C4-2B (cell line): ENCODE measurements at regions not wholly inside any gene's neighbourhood (a gene's known extent, or its start where the extent isn't known, plus 50 kb on each side); places are given as distances from the start of the nearest gene placed in this dataset.

Experiments
- H3K27ac ChIP-seq: fragments of 450-650 bp; 2 replicates; pipeline ENCODE4 v1.5.1; 2017
- ZFX ChIP-seq: fragments of 450-650 bp; IDR thresholded peaks from 2 replicates; pipeline ENCODE4 v1.6.1; 2017
- TF ChIP-seq, protein P1 (sequence below): fragments of 450-650 bp; conservative IDR thresholded peaks from 2 replicates; pipeline ENCODE4 v1.5.1; 2017; ENCODE audit warnings: mild to moderate bottlenecking

DNA sequence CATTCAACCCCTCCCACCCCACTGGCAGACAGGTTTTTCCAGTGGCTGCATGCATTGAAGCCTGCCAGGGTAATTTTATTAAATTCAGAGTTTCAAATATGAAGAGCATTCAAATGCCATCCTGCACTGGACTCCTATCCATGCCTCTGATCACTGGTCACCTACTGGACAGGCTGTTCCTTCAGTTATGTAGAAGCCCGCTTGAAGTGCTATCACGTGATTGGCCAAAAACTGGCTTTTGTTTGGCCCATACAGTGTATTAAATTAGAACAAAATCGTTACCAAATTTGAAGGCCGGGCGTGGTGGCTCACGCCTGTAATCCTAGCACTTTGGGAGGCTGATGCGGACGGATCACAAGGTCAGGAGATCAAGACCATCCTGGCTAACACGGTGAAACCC lies 464.1 kb downstream of the TSN start:
- H3K27ac ChIP-seq, result no peak overlapping the region
- no peak for TF ChIP-seq ZFX
- TF ChIP-seq, protein P1, sequence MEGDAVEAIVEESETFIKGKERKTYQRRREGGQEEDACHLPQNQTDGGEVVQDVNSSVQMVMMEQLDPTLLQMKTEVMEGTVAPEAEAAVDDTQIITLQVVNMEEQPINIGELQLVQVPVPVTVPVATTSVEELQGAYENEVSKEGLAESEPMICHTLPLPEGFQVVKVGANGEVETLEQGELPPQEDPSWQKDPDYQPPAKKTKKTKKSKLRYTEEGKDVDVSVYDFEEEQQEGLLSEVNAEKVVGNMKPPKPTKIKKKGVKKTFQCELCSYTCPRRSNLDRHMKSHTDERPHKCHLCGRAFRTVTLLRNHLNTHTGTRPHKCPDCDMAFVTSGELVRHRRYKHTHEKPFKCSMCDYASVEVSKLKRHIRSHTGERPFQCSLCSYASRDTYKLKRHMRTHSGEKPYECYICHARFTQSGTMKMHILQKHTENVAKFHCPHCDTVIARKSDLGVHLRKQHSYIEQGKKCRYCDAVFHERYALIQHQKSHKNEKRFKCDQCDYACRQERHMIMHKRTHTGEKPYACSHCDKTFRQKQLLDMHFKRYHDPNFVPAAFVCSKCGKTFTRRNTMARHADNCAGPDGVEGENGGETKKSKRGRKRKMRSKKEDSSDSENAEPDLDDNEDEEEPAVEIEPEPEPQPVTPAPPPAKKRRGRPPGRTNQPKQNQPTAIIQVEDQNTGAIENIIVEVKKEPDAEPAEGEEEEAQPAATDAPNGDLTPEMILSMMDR, result no peak

DNA sequence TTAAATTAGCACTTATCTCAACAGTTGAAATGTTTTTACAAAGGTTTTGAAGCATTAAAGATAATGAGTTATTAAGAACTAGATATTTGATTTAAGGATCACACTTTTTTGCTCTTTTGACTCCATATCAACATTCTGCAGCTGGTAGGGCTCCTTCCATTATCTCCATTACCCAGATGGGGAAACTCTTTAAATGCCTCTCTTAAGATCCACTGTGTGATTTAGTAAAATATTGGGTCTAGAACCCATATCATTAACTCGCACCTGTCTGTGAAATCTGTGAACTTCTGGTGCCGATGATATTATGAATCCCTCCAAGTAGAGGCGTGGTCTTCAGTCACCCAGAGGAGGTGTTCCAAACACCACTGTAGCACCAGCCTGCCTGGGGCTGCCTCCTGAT lies 466.2 kb downstream of the TSN start:
- no peak for TF ChIP-seq ZFX
- TF ChIP-seq, protein P1, result no peak
- no peak overlapping the region for H3K27ac ChIP-seq

DNA sequence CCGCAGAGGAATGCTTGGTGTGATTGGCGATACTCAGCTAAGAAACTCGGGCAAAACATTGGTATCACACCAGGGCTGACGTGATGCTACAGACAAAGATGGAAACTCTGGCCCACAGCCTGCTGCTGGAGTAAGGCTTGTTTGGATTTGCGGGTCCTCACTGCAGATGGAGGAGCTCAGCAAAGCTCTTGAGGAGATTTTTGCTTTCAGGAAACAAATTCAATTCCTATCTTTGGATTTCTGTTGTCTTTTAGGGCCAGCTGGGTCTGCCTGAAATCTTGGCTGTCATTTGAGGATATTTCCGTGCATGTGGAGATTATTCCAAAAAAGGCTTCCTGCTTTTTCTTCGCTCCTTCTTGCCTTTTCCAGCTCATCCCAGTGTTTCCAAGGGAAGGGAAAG lies 475.8 kb downstream of the TSN start:
- no peak overlapping the region for H3K27ac ChIP-seq
- no peak for TF ChIP-seq ZFX
- TF ChIP-seq, protein P1, result no peak

DNA sequence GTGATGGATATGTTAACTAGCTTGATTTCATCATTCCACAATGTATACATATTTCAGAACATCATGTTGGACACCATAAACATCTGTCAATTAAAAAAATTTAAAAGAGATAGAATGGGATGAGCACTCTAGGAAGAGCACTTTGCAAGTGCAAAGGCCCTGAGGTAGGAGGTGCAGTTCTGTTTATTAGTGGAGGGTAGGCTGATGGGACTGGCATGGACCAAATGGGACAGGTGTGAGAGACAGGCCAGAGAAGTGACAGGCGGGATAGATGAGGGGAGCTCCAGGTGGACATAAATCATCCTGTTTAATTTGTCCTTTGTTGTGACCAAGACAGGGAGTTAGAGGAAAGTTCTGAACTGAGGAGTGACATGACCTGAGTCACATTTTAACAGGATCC lies 477.9 kb downstream of the TSN start:
- no peak overlapping the region for H3K27ac ChIP-seq
- TF ChIP-seq ZFX, result no peak
- TF ChIP-seq, protein P1, result no peak

DNA sequence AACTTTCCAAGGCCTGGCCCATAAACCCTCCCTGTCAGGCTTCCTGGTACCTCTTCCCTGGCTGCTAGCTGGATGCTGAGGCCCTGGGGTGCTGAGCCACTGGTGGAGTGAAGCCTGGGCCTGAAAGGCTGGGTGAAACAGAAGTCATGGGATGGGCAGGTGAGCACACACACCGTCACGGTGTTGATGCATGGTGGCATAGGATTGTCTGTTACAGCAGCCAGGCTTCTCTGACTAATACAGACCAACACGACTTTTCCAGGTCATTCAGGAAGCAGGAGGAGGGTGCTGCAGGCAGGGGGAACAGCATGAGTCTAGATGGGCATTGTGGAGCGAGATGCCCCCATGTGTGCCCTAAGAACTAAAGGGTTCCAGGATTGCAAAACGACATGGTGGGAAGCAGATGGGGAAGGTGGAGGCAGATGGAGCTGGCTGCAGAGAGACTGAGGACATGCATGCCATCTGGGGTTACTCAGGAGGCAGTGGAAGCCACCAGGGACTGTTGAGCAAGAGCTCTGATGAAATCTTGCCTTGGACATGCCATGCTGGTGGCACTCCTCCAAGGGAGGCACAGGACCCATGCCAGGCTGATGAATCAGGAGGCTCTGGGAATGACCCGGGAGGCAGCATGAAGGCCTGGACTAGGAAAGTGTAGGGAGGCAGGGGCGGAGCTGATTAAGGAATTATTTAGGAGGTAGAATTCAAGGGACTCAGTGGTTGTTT lies 480.9 kb downstream of the TSN start:
- TF ChIP-seq, protein P1, result no peak
- no peak for TF ChIP-seq ZFX
- H3K27ac ChIP-seq, result no peak overlapping the region

DNA sequence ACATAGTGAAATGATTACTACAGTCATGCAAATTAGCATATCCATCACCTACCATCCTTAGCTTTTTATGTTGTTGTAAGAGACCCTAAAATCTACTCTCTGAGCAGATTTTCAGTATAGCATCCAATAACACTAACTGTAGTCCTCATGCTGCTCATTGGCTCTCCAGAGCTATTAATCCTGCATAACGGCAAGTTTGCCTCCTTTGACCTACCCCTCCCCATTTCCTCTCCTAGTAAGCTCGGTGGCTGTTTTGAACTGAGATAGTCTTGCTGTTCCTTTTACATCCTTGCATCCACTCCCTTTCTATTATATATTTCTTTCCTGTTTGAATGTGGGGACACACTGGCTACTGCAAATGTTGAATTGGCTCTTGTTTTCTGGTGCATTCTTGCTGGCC lies 481.5 kb downstream of the TSN start:
- H3K27ac ChIP-seq, result no peak overlapping the region
- no peak for TF ChIP-seq ZFX
- TF ChIP-seq, protein P1, result no peak

DNA sequence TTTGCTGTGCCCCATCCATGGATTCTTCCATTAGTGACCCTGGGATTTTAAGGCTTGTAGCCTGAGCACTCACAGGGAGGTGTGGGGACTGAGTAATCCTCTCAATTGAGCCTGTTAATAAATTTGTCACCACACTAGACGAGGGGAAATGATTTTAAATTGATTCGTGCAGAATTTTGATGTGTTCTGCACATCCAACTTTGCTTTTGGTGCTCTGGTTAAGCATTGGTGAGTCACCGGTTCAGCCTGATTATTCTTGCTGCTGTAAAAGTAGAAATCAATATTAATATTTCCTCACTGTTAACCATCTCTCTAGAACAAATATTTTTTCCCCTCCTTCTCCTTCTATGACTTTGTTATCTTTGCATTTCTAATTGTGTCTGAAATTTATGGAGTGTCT lies 482.0 kb downstream of the TSN start:
- H3K27ac ChIP-seq, result no peak overlapping the region
- TF ChIP-seq, protein P1, result no peak
- no peak for TF ChIP-seq ZFX
